Tibial artery (tissue), 4 donors: ENCODE measurements at regions not wholly inside any gene's neighbourhood (a gene's known extent, or its start where the extent isn't known, plus 50 kb on each side); places are given as distances from the start of the nearest gene placed in this dataset.

Experiments
- DNase-seq, 2 donors: peaks; one replicate each; pipeline ENCODE4 v3.0.0-alpha.2; 2019
- H3K27ac ChIP-seq, 2 donors: fragments of 200-600 bp; sonication (generic) in 1 of 2; 1 replicate in 1 of 2; 2 replicates in 1 of 2; pipeline ENCODE4 v1.5.1; 2018 to 2019; ENCODE audit warnings: mild to moderate bottlenecking in 1 of 2
- H3K27me3 ChIP-seq, 2 donors: fragments of 200-600 bp; sonication (generic) in 1 of 2; one replicate each; pipeline versions ENCODE4 v1.5.1 to v1.6.0; 2016 to 2019
- H3K36me3 ChIP-seq, 3 donors: fragments of 200-600 bp; sonication (generic) in 2 of 3; one replicate each; pipeline ENCODE4 v1.5.1; 2016 to 2019; ENCODE audit warnings: mild to moderate bottlenecking in 2 of 3
- H3K4me1 ChIP-seq, 4 donors: fragments of 200-600 bp; sonication (generic) in 2 of 4; 1 replicate in 3 of 4; 2 replicates in 1 of 4; pipeline ENCODE4 v1.5.1; 2016 to 2019
- H3K4me3 ChIP-seq, 2 donors: fragments of 200-600 bp; sonication (generic) in 1 of 2; 1 replicate in 1 of 2; 2 replicates in 1 of 2; pipeline ENCODE4 v1.5.1; 2018 to 2019; ENCODE audit warnings: mild to moderate bottlenecking in 2 of 2
- H3K9me3 ChIP-seq, 3 donors: fragments of 200-600 bp; sonication (generic) in 1 of 3; one replicate each; pipeline ENCODE4 v1.5.1; 2016 to 2019
- CTCF ChIP-seq, 2 experiments: fragments of 200-600 bp in 1 of 2; fragments of 450-650 bp in 1 of 2; IDR thresholded peaks; one replicate each; pipeline ENCODE4 v1.5.1; 2017 to 2019; ENCODE audit warnings: antibody characterized with exemption in 2 of 2, mild to moderate bottlenecking in 1 of 2, moderate library complexity in 1 of 2
- intact Hi-C: fragments of 100-400 bp; cut with DNase I; formaldehyde crosslinking; loops from one replicate; pipeline ENCODE4 v1.15.0; 2023; ENCODE audit warnings: low total_unique reads

DNA sequence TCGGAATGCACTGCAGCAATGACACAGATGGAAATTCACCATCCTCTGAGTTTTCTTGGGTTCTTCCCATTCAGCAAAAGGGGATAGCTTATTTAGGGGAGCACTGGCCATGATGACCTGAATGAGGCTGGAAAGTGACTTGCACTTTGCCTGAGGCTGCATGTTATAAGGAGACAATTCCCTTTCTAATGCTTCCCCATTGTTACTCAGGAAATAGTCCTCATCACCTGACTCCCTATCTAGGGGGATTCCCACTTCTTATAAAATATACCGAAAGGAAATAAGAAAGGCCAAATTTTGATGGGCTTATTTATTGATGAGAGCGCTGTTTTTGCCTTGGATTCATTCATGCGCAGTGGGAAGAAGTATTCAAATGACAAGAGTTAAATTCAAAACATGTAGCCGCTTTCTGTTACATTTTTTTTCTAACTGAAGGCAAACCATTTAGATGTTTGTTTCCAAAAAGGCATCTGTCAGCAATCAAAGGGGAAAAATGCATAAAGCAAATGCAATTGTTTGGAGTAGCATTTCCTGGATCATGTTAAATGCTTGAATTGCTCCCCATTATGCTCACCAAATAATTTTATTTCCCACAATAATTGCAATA is 220.3 kb upstream of the NFIA start:
- Histone ChIP-seq H3K9me3 (no peaks in the 10 kb centered on the region), H3K4me1 (peaks cover 0 to 10% (median 0%) of the 10 kb centered on the region in 4 donors), H3K27ac (no peak overlapping the region), H3K4me3 (no peak overlapping the region), H3K27me3 (no peaks in the 10 kb centered on the region), H3K36me3 (no peaks in the 10 kb centered on the region)
- DNase-seq: no peak
- TF ChIP-seq CTCF (IDR thresholded peaks at IDR 0.05): no peak
- intact Hi-C loops: no loop called here

DNA sequence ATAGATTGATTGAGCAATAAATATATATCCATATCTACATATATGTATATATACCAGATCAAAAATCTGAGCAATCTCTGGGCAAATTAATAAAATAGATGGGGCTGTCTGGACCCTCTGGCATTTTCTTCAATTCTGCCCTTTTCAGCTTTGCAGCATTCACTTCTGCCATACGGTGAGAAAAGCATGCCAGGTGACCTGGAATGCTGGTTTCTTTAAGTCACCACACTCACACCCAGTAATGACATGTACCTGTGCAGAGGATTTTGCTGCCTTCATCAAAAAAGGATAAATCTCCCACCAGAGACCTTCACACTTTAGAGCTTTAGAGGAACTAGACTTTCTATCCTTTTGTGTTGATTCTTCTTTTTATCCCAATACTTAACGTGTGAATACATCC is 223.2 kb upstream of the NFIA start:
- intact Hi-C loops: no loop called here
- no peak overlapping the region for H3K27ac ChIP-seq
- H3K4me3 ChIP-seq: no peak overlapping the region
- DNase-seq: no peak
- no peaks in the 10 kb centered on the region for H3K36me3 ChIP-seq
- H3K27me3 ChIP-seq: no peaks in the 10 kb centered on the region
- H3K4me1 ChIP-seq: peaks cover 0 to 4% (median 0%) of the 10 kb centered on the region in 4 donors
- TF ChIP-seq CTCF (IDR thresholded peaks at IDR 0.05): no peak
- no peaks in the 10 kb centered on the region for H3K9me3 ChIP-seq

- TF ChIP-seq CTCF (IDR thresholded peaks at IDR 0.05): no peak
- Histone ChIP-seq H3K4me3 (no peak overlapping the region), H3K36me3 (no peaks in the 10 kb centered on the region), H3K27me3 (no peaks in the 10 kb centered on the region), H3K4me1 (peaks cover 0 to 4% (median 0%) of the 10 kb centered on the region in 4 donors), H3K9me3 (no peaks in the 10 kb centered on the region), H3K27ac (no peak overlapping the region)
- DNase-seq: no peak
- intact Hi-C loops: no loop called here
Measured at GRCh38 chr1:60857851-60858250, 224.5 kb upstream of the NFIA start.

GRCh38 chr1:60850084-60850483 is 232.3 kb upstream of the NFIA start:
- H3K4me3 ChIP-seq: no peak overlapping the region
- no peak for DNase-seq
- H3K27me3 ChIP-seq: no peaks in the 10 kb centered on the region
- peaks cover 0 to 6% (median 0%) of the 10 kb centered on the region in 3 donors for H3K9me3 ChIP-seq
- no peaks in the 10 kb centered on the region for H3K36me3 ChIP-seq
- no peaks in the 10 kb centered on the region for H3K4me1 ChIP-seq
- H3K27ac ChIP-seq: no peak overlapping the region
- intact Hi-C loops: no loop called here
- no peak for TF ChIP-seq CTCF (IDR thresholded peaks at IDR 0.05)

- no peak for TF ChIP-seq CTCF (IDR thresholded peaks at IDR 0.05)
- DNase-seq: no peak
- no peak overlapping the region for H3K4me3 ChIP-seq
- no peaks in the 10 kb centered on the region for H3K27me3 ChIP-seq
- H3K27ac ChIP-seq: no peak overlapping the region
- peaks cover 0 to 13% (median 0%) of the 10 kb centered on the region in 3 donors for H3K9me3 ChIP-seq
- H3K4me1 ChIP-seq: no peaks in the 10 kb centered on the region
- no peaks in the 10 kb centered on the region for H3K36me3 ChIP-seq
- intact Hi-C loops: loop anchor here (5.0 kb wide), 1 partner anchor 193 kb away; no protein-coding TSS in a partner anchor
Measured at GRCh38 chr1:60849401-60849800, 233.0 kb upstream of the NFIA start.
